Activated CD4-positive, alpha-beta T cell treated with anti-CD3 and anti-CD28 coated beads for 36 hours (primary cell): ENCODE measurements at regions not wholly inside any gene's neighbourhood (a gene's known extent, or its start where the extent isn't known, plus 50 kb on each side); places are given as distances from the start of the nearest gene placed in this dataset.

Experiments used
- ATAC-seq: fragments of 200-7000 bp; cut with Tn5 transposase; one replicate; pipeline ENCODE4 v1.10.0; 2021; ENCODE audit warnings: mild to moderate bottlenecking, moderate library complexity
- CTCF ChIA-PET: fragments of 350-600 bp; sonication (Branson Sonifier 250); formaldehyde crosslinking; loops from one replicate; lab custom pipeline; 2021; ENCODE audit warnings: antibody characterized with exemption; lab: Charles Lee
- POLR2A ChIA-PET: fragments of 350-600 bp; sonication (Branson Sonifier 250); formaldehyde crosslinking; loops from one replicate; lab custom pipeline; 2021; ENCODE audit warnings: antibody characterized with exemption, inconsistent platforms; lab: Charles Lee
- DNase-seq: peaks from one replicate; pipeline ENCODE4 v3.0.0-alpha.2; 2020
- H3K27ac Mint-ChIP-seq: one replicate; pipeline ENCODE4 v1.8.0; 2021; ENCODE audit warnings: mixed read lengths
- H3K27me3 Mint-ChIP-seq: one replicate; pipeline ENCODE4 v1.8.0; 2021; ENCODE audit warnings: mixed read lengths
- H3K36me3 Mint-ChIP-seq: one replicate; pipeline ENCODE4 v1.8.0; 2021; ENCODE audit warnings: low read depth, mixed read lengths
- H3K4me1 Mint-ChIP-seq: one replicate; pipeline ENCODE4 v1.8.0; 2021; ENCODE audit warnings: mixed read lengths
- H3K4me3 Mint-ChIP-seq: one replicate; pipeline ENCODE4 v1.8.0; 2021; ENCODE audit warnings: mild to moderate bottlenecking, moderate library complexity, mixed read lengths
- H3K9me3 Mint-ChIP-seq: one replicate; pipeline ENCODE4 v1.8.0; 2021; ENCODE audit warnings: low read depth, mixed read lengths
- intact Hi-C, 2 experiments: fragments of 100-400 bp; cut with DNase I in 1 of 2; cut with micrococcal nuclease in 1 of 2; formaldehyde crosslinking; loops; one replicate each; pipeline versions ENCODE4 v1.14.2 to v1.15.1; 2022 to 2024; cut with DNase I, micrococcal nuclease

DNA sequence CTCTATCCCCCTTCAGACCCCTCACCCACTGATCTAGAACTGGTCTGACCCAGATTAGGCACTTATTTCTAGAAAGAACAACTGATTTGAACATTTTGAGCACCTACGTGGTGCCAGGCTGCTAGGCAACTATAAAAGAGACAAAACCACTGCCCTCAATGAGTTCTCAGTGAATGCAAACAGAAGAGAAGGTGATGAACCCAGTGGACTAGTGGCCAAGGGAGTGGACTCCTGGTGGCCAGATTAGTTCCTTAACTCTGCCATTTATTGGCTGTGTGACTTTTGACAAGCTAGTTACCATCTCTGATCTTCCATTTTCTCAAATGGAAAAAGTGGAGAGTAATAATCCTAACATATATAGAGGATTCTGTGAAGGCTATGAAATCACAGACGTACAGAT, 259.1 kb upstream of the SALL1 start:
- no peak for DNase-seq
- Mint-ChIP-seq H3K27me3 (no peaks in the 10 kb centered on the region), H3K9me3 (no peaks in the 10 kb centered on the region), H3K4me3 (no peak overlapping the region), H3K27ac (no peak overlapping the region), H3K36me3 (no peaks in the 10 kb centered on the region), H3K4me1 (no peaks in the 10 kb centered on the region)
- ChIA-PET CTCF (no interaction called here), POLR2A (no interaction called here)
- ATAC-seq: no peak
- intact Hi-C loops: no loop called here

DNA sequence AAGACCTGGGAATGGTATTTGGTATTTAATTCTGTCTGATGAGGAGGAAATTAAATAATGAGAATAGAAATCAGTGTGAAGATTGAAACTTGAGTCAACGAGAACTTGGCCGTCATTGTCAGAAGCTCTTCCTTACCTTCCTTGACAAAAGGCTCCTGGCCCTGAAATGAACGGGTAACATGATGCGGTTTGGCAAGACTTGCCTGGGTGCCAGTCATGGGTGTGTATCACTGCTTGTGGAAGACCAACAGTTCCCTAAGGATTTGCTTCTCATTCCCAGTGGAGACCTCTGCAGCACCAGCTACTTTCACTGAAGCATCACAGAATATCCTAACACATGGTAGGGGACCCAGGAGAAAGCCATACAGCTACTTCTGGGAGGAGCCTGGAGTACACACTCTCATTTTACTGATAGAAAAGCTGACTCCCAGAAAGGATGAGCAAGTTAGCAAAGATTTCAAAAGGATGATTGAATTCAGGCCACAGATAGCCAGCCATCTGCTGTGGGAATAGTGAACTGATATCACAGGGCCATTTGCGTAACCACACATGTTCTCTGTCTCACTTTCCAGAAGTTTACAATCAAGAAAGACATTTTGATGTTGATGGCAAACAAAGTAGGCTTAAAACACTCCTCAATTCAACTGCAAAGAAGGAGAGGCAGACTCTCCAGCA, 258.1 kb upstream of the SALL1 start:
- POLR2A ChIA-PET: no interaction called here
- CTCF ChIA-PET: no interaction called here
- Mint-ChIP-seq H3K4me3 (no peak overlapping the region), H3K4me1 (no peaks in the 10 kb centered on the region), H3K36me3 (no peaks in the 10 kb centered on the region), H3K27me3 (no peaks in the 10 kb centered on the region), H3K27ac (no peak overlapping the region), H3K9me3 (peaks cover 2% of the 10 kb centered on the region)
- DNase-seq (no peak), ATAC-seq (no peak)
- intact Hi-C loops: no loop called here

DNA sequence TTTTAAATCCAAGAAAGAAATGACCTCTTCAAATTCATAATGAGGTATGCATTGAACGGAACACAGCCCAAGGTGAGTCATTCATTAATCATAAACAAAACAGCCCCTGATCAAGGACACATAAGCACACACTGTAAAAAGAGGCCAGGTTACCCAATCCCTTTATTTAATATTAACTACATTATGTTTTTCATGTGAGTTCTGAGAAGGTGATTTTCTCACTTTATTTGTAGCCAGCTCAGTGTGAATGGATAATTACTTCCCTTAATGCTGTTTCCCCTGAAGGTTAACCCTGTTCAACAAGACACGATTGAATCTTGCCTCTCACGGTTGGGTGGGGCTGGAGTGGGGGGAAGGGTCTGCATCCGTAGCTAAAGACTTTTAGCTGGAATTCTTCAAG, 257.3 kb upstream of the SALL1 start:
- intact Hi-C loops: no loop called here
- ATAC-seq (no peak), DNase-seq (no peak)
- no peaks in the 10 kb centered on the region for H3K27me3 Mint-ChIP-seq
- no peaks in the 10 kb centered on the region for H3K4me1 Mint-ChIP-seq
- peaks cover 2% of the 10 kb centered on the region for H3K9me3 Mint-ChIP-seq
- H3K36me3 Mint-ChIP-seq: no peaks in the 10 kb centered on the region
- CTCF ChIA-PET: no interaction called here
- POLR2A ChIA-PET: no interaction called here
- no peak overlapping the region for H3K4me3 Mint-ChIP-seq
- H3K27ac Mint-ChIP-seq: no peak overlapping the region

DNA sequence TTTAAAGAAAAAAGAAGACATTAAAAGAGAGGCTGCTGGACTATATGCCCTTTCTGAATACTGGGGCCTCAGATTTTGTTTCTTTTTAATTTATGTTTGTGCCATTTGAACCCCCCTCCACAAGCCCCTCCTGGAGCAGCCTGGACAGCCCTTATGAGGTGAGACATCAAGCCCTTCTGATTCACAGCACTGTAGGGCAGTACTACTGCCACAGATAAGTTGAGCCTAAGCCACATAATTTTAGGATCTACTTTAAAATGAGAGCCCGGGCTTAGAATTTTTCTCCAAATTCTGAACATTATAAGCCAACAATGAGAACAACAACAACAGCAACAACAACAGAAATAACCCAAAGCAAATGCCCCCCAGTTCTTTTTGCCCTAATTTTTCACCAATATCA, 256.9 kb upstream of the SALL1 start:
- DNase-seq (no peak), ATAC-seq (no peak)
- H3K4me3 Mint-ChIP-seq: no peak overlapping the region
- H3K9me3 Mint-ChIP-seq: peaks cover 2% of the 10 kb centered on the region
- H3K27me3 Mint-ChIP-seq: no peaks in the 10 kb centered on the region
- POLR2A ChIA-PET: no interaction called here
- H3K4me1 Mint-ChIP-seq: no peaks in the 10 kb centered on the region
- CTCF ChIA-PET: no interaction called here
- intact Hi-C loops: no loop called here
- H3K36me3 Mint-ChIP-seq: no peaks in the 10 kb centered on the region
- no peak overlapping the region for H3K27ac Mint-ChIP-seq

DNA sequence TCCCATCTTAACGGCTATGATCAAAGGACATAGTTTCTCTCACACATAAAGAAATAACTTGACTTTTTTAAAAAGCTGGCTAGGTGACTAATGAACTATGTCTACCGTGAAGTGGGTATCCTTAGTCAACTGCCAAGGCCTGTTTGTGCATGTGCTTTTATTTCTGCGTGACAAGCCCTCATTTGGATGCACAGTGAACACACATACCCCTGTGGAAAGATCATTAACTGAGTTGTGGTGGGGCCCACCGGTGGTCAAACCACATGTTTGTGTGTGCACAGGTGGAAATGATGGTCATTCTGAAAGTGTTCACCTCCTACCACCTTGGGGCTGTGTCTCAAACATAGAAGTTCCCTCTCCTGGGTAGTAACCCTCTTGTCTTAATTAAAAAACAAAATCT, 256.1 kb upstream of the SALL1 start:
- ATAC-seq (no peak), DNase-seq (no peak)
- Mint-ChIP-seq H3K4me1 (no peaks in the 10 kb centered on the region), H3K27me3 (no peaks in the 10 kb centered on the region), H3K27ac (no peak overlapping the region), H3K4me3 (no peak overlapping the region), H3K9me3 (peaks cover 2% of the 10 kb centered on the region), H3K36me3 (no peaks in the 10 kb centered on the region)
- CTCF ChIA-PET: no interaction called here
- POLR2A ChIA-PET: no interaction called here
- intact Hi-C loops: no loop called here

DNA sequence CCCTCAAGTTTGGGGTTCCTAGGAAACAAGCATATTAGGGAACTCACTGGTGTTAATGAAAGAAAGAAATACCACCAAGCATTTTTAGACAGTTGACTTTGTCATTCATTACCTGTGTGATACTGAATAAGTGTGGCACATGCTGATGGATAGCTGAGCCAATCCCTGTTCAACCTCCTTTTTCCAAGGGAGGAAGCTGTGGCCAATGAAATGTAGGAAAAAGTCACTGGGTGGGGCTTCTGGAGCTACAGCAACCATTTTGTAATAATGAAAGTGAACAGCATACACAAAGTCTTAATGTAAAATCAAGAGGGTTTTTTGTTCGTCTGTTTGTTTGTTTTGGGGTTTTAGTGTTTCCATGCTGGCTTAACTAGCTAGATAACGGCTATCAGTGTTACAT, 254.3 kb upstream of the SALL1 start:
- Mint-ChIP-seq H3K9me3 (peaks cover 2% of the 10 kb centered on the region), H3K36me3 (no peaks in the 10 kb centered on the region), H3K4me3 (no peak overlapping the region), H3K4me1 (no peaks in the 10 kb centered on the region), H3K27ac (no peak overlapping the region), H3K27me3 (no peaks in the 10 kb centered on the region)
- ATAC-seq: no peak
- no peak for DNase-seq
- POLR2A ChIA-PET: interaction anchor here (0.6 kb wide), 1 partner anchor 38 kb away, joined by 4 read pairs; no protein-coding TSS in a partner anchor
- CTCF ChIA-PET: no interaction called here
- intact Hi-C loops: no loop called here

DNA sequence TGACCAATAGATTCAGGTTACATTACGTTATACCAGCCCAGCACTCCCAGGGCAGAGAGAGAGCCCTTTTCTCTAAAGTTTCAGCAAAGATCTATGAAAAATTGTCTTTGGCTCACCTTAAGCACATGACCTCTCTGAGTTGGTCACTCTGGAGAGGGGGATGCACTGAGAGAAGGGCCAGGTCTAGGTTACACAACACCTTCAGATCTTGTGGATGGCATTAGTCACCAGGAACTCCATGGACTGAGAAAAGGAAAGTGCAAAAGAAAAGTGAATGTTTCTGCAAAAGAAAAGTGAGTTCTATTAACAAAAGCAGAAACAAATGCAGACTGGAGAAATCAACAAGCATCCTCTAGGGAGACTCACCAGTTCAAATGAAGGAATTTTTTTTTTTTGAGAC, 253.3 kb upstream of the SALL1 start:
- ATAC-seq (no peak), DNase-seq (no peak)
- Mint-ChIP-seq H3K27ac (no peak overlapping the region), H3K9me3 (peaks cover 2% of the 10 kb centered on the region), H3K27me3 (no peaks in the 10 kb centered on the region), H3K4me3 (no peak overlapping the region), H3K36me3 (no peaks in the 10 kb centered on the region), H3K4me1 (no peaks in the 10 kb centered on the region)
- ChIA-PET POLR2A (no interaction called here), CTCF (no interaction called here)
- intact Hi-C loops: no loop called here

DNA sequence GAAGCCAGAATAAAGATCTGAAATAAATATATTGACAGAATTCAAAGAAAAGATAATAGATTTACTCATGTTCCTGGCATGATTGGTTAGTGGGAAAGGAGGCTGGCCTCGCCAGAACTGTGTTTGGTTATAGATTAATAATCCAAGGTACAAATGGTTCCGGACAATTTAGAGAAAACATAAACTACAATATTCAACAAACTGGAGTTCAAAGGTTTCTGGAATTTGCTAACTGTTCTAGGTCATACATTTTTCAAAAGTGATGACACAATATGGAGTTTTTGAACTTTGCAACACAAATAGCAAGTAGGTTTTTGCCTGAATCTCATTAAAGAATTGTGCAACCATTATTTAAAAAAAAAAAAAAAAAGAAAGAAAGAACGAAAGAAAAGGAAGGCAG, 251.7 kb upstream of the SALL1 start:
- H3K9me3 Mint-ChIP-seq: peaks cover 2% of the 10 kb centered on the region
- no peaks in the 10 kb centered on the region for H3K36me3 Mint-ChIP-seq
- POLR2A ChIA-PET: no interaction called here
- no peak for ATAC-seq
- H3K4me1 Mint-ChIP-seq: no peaks in the 10 kb centered on the region
- DNase-seq: no peak
- H3K27me3 Mint-ChIP-seq: no peaks in the 10 kb centered on the region
- H3K4me3 Mint-ChIP-seq: no peak overlapping the region
- no peak overlapping the region for H3K27ac Mint-ChIP-seq
- CTCF ChIA-PET: no interaction called here
- intact Hi-C loops: no loop called here

DNA sequence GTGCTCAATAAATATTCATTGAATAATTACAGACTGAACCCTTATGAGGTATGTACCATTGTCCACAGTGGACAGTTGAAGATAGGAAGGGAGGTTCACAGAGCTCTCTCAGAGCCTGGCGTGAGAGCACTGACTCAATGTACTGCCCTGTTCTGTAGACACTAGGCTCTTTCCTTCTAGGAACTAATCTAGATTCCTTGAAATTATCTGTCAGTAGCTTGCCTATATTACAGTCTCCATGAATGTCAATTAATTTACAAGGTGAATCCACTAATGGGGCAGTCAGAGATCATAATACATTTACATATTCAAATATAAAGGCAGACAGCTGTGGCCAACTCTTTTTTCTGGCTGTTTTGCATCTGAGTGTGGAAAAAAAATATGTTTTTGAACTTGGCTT, 251.2 kb upstream of the SALL1 start:
- Mint-ChIP-seq H3K36me3 (no peaks in the 10 kb centered on the region), H3K9me3 (peaks cover 2% of the 10 kb centered on the region), H3K27me3 (no peaks in the 10 kb centered on the region), H3K27ac (no peak overlapping the region), H3K4me1 (no peaks in the 10 kb centered on the region), H3K4me3 (no peak overlapping the region)
- ATAC-seq (no peak), DNase-seq (no peak)
- ChIA-PET POLR2A (no interaction called here), CTCF (no interaction called here)
- intact Hi-C loops: no loop called here

DNA sequence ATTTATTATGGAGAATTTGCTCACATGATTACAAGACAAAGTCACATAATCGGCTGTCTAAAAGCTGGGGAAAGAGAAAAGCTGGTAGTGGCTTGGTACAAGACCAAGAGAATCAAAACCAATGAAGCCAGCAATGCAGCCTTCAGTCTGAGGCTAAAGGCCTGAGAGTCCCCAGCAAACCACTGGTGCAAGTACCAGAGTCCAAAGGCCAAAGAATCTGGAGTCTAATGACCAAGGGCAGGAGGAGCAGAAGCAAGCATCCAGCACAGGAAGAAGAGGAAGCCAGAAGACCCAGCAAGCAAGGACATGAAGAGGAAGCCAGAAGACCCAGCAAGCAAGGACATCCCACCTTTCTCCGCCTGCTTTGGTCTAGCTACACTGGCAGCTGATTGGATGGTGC, 250.6 kb upstream of the SALL1 start:
- CTCF ChIA-PET: no interaction called here
- Mint-ChIP-seq H3K4me1 (no peaks in the 10 kb centered on the region), H3K27ac (no peak overlapping the region)

DNA sequence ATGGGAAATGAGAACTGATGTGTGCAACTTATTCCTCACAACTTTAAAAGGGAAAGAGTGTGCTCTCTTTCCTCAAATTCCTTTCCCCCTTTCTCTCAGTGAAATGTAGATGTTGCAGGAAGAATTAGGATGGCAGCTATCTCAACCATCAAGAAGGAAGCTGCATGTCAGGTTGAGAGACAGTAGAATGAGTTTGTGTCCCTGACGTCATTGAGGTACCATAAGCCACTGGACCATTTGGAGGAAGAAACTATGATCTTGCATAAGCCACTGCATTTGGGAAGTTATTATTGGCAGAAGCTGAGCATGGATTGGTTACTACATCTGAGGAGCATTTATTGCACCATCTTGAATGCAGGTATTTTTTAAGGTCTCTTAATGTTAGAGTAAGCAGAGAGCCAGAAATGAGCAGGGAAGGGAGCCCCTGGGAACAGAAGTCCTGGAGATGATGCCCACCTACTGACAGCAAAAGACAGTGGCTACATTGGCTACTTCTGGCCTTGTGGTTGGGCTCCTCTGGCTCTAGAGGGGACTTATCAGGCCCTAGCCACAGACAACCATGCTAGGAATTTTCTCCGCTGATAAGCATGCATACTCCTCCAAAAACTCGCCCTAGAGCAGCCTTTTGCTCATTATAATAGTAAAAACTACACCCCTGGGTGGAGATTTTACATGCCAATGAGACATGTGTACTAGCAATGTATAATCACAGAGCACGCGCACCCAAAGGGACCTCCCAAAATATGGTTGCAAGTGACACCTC, 249.0 kb upstream of the SALL1 start:
- H3K27me3 Mint-ChIP-seq: no peaks in the 10 kb centered on the region
- intact Hi-C loops: no loop called here
- peaks cover 2% of the 10 kb centered on the region for H3K9me3 Mint-ChIP-seq
- DNase-seq (no peak), ATAC-seq (no peak)
- ChIA-PET POLR2A (no interaction called here), CTCF (no interaction called here)
- no peaks in the 10 kb centered on the region for H3K36me3 Mint-ChIP-seq
- H3K4me3 Mint-ChIP-seq: no peak overlapping the region
- H3K27ac Mint-ChIP-seq: no peak overlapping the region
- no peaks in the 10 kb centered on the region for H3K4me1 Mint-ChIP-seq

More for the DNA sequence above, 250.6 kb upstream of the SALL1 start:
- no peak for ATAC-seq
- Mint-ChIP-seq H3K4me3 (no peak overlapping the region), H3K36me3 (no peaks in the 10 kb centered on the region), H3K27me3 (no peaks in the 10 kb centered on the region), H3K9me3 (peaks cover 2% of the 10 kb centered on the region)
- intact Hi-C loops: no loop called here
- POLR2A ChIA-PET: no interaction called here
- no peak for DNase-seq

DNA sequence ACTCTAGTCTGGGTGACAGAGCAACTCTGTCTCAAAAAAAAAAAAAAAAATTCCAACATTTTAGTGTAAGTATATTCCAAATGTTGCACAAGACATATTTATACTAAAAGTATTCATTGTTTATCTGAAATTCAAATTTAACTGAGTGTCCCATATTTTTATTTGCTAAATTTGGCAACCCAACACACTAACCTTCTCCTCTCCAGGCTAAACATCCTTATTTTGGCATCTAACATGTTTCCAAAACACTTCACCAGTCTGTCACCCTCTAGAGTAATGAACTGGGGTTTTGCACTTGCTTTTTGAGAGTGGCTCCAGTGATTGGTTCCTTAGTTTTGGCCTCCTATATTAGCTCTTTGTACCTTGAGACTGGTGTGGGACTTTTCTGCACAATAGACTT, 243.4 kb upstream of the SALL1 start:
- H3K36me3 Mint-ChIP-seq: no peaks in the 10 kb centered on the region
- peaks cover 3% of the 10 kb centered on the region for H3K27me3 Mint-ChIP-seq
- H3K27ac Mint-ChIP-seq: no peak overlapping the region
- intact Hi-C loops: no loop called here
- CTCF ChIA-PET: no interaction called here
- no peaks in the 10 kb centered on the region for H3K9me3 Mint-ChIP-seq
- no peaks in the 10 kb centered on the region for H3K4me1 Mint-ChIP-seq
- DNase-seq (no peak), ATAC-seq (no peak)
- POLR2A ChIA-PET: no interaction called here
- no peak overlapping the region for H3K4me3 Mint-ChIP-seq
